ENCODE measurements at regions not wholly inside any gene's neighbourhood (a gene's known extent, or its start where the extent isn't known, plus 50 kb on each side); places are given as distances from the start of the nearest gene placed in this dataset.

DNA sequence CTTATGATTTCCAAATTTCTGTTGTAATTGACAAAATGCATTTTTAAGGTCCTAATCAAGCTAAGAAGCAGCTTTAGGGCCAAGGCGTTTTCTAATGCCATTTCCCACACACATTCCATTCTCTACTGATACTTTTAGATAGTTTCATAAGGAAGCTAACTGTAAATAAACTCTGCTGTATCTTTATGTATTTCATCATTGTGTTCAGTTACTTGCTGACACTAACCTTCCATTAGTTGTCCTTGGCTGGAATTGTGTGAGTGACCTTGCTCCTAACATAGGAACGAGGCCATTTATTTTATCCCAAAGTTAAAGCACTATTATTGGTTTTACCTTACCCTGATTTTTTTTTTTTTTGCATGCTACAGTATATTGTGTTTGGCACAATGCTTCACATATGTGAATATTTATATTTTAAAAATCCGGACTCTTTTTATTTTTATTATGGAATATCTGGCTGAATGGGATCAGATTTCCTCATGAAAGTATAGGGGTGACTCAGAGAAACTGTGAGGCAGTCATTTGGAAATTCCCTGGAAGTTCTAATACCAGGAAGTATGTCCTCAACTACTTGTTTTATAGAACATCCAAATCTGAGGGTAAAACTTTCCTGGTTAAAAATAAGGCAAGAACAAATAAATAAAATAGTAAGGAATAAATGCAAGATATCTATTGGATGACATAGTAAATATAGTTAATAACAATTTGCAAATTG lies 62.7 kb upstream of the SORBS2 start:
- TF ChIP-seq, protein P1, sequence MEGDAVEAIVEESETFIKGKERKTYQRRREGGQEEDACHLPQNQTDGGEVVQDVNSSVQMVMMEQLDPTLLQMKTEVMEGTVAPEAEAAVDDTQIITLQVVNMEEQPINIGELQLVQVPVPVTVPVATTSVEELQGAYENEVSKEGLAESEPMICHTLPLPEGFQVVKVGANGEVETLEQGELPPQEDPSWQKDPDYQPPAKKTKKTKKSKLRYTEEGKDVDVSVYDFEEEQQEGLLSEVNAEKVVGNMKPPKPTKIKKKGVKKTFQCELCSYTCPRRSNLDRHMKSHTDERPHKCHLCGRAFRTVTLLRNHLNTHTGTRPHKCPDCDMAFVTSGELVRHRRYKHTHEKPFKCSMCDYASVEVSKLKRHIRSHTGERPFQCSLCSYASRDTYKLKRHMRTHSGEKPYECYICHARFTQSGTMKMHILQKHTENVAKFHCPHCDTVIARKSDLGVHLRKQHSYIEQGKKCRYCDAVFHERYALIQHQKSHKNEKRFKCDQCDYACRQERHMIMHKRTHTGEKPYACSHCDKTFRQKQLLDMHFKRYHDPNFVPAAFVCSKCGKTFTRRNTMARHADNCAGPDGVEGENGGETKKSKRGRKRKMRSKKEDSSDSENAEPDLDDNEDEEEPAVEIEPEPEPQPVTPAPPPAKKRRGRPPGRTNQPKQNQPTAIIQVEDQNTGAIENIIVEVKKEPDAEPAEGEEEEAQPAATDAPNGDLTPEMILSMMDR (IDR thresholded peaks at IDR 0.05): no peak
- TF ChIP-seq POLR2A (IDR thresholded peaks at IDR 0.05) (no peak), EP300 (IDR thresholded peaks at IDR 0.05) (no peak)

Data from ovary (tissue), 3 donors.